ENCODE measurements at regions not wholly inside any gene's neighbourhood (a gene's known extent, or its start where the extent isn't known, plus 50 kb on each side); places are given as distances from the start of the nearest gene placed in this dataset.
"Not testable (repeated sequence)": the region's sequence is repeated elsewhere in the genome, so short reads cannot be mapped to it uniquely, and the experiment has no call there.

DNA sequence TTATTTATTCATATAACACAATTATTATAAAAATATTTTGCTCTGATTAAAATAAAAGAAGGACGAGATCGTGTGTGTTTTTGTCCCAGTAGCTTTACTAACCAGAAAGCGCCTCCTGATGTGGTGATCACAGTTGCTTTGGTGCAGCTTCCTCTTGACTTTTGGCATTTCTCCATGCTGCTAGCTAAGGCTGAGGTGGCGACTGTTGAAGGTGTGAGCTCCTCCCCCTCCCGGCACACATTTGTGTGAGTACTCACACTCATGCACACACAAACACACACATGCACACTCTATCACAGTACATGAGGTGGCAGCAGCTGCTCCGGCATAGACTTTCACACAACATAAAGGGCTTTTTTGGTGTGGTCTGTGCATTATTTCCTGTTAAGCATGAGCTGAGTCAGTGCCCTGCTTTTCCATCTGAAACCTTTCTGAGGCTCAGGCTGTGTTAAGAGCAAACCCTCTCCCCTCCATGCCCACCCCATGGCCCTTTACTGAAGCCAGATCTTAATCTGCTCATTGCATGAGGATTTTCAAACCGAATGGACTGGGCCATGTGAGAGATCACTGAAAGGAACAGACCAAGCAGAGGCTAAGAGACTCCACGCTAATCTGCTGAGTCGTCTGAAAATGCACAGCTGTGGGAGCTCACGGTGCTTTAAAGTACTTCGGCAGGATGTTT lies 53.3 kb downstream of the FOXD4L1 start:
- Mint-ChIP-seq H3K27ac (peak overlapping the region; percentile 84), H3K4me3 (peak overlapping the region; percentile 78)
- H3K9me3 Mint-ChIP-seq; H3K4me1 Mint-ChIP-seq; H3K27me3 Mint-ChIP-seq; H3K36me3 Mint-ChIP-seq (ENCODE audit: low read depth); intact Hi-C loops (cut with micrococcal nuclease): not testable (repeated sequence)
- DNase-seq, result peak; percentile 84

DNA sequence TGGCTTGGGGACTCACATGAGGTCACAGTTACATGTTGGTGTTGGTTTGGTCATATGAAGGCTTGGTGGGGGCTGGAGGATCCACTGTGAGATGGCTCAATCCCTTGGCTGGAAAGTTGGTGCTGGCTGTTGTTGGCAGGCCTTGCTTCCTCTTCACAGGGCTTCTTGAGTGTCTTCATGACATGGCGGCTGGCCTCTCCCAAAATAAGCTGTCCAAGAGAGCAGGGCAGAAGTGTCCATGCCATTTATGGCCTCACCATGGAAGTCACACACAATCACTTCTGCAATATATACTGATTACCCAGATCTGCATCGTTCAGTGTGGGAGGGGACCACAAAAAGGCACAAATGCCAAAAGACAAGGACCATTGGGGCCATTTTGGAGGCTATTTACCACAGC lies 61.4 kb downstream of the FOXD4L1 start:
- H3K4me3 Mint-ChIP-seq; H3K9me3 Mint-ChIP-seq; DNase-seq; H3K4me1 Mint-ChIP-seq; H3K27ac Mint-ChIP-seq; intact Hi-C loops (cut with micrococcal nuclease); H3K36me3 Mint-ChIP-seq (ENCODE audit: low read depth): not testable (repeated sequence)
- peaks cover 19% of the 10 kb centered on the region for H3K27me3 Mint-ChIP-seq

DNA sequence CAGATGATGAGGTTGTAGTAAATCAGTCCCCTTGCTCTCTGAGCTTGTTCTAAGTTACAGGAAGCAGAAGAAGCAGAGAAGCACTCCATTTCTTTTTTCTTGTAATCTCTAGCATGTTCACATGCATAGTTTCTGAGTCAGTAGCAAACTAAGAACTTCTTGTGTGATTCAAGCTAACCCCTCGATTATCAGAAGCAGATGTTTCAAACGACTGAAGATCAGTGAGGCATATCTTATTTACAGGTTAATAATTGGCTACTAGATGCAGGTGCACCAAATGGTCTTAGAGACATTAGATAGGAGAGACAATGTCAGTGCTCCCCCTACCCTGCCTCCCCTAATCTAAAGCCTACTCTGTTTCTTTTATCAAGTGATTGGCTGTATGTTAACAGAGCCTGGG lies 64.2 kb downstream of the FOXD4L1 start:
- H3K9me3 Mint-ChIP-seq; H3K36me3 Mint-ChIP-seq (ENCODE audit: low read depth); H3K27me3 Mint-ChIP-seq; H3K27ac Mint-ChIP-seq; H3K4me3 Mint-ChIP-seq; intact Hi-C loops (cut with micrococcal nuclease); H3K4me1 Mint-ChIP-seq; DNase-seq: not testable (repeated sequence)

DNA sequence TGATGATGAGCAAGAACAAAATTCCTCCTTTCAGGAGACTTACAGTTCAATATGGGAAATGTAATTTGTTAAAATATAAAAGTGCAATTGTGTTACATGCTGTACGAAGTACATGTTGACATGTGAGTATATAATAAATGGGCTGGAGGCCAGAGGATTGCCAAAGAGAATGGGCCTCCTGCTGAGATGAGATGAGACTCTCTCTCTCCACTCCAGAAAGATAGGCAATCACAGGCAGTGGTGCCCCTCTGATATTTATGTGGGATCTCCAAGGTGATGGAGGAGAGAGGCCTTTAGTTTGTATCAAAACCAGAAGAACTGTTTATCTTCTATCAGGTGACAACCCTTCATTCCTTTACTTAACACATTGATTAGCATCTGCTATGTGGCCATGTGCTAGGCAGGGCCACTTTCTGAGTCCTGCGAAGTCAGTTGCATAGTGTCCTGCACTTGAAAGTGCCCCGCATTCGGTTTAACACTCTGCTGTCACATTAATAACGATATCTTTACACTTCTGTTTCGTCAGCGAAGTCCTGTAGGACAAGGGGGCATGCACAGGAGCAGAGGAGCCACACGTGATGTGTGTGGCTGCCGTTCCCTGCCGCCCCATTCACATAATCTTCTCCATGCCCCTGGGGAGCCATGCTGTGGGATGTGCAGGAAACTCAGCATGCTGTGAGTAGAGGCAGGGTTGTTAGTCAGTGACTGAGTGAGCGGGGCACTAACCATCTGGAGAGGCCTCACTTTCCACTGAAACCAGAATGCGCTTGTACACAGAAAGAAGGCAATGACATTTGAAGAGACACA lies 60.2 kb upstream of the RABL2A start:
- H3K36me3 Mint-ChIP-seq (ENCODE audit: low read depth); intact Hi-C loops (cut with micrococcal nuclease); H3K27ac Mint-ChIP-seq; H3K9me3 Mint-ChIP-seq; H3K27me3 Mint-ChIP-seq; H3K4me3 Mint-ChIP-seq; H3K4me1 Mint-ChIP-seq; DNase-seq: not testable (repeated sequence)

DNA sequence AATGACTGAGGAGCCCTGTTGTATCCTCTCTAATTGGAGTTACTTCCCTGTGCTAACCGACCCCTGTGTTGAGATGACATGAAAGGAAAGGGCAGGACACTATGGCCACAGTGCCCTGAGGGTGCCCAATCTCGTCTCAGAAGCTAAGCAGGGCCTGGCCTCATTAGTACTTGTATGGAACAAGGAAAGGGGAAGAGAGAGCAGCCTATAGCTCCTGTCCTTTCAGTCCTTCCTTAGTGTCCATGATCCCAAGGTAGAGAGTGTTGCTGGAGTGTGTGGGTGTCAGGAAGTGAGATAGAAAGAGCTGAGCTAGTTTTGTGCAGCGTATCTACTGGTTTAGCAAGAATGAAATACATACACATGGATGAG lies 59.6 kb upstream of the RABL2A start:
- intact Hi-C loops (cut with micrococcal nuclease); H3K36me3 Mint-ChIP-seq (ENCODE audit: low read depth): not testable (repeated sequence)

DNA sequence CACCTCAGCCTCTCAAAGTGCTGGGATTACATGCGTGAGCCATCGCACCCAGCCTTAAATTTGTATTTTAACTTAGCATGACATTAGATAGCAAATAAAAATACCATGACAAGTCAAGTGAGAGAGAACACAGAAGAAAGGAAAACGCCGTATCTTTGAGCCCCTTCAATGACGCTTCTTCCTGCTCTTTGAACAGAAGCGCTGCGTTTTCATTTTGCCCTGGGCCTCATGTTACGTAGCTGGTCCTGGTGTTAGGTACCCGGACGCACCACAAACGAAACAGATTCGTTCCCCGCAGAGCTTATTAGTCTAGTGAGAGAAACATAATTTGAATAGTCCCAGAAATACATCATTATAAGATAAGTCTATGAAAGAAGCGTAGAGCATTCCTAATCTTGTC lies 58.8 kb upstream of the RABL2A start:
- H3K9me3 Mint-ChIP-seq; H3K4me3 Mint-ChIP-seq; H3K27me3 Mint-ChIP-seq; DNase-seq; H3K4me1 Mint-ChIP-seq; intact Hi-C loops (cut with micrococcal nuclease); H3K27ac Mint-ChIP-seq; H3K36me3 Mint-ChIP-seq (ENCODE audit: low read depth): not testable (repeated sequence)

More for the DNA sequence above, 59.6 kb upstream of the RABL2A start:
- not testable (repeated sequence) for H3K4me1 Mint-ChIP-seq, H3K9me3 Mint-ChIP-seq, H3K27ac Mint-ChIP-seq, H3K4me3 Mint-ChIP-seq, DNase-seq, H3K27me3 Mint-ChIP-seq

DNA sequence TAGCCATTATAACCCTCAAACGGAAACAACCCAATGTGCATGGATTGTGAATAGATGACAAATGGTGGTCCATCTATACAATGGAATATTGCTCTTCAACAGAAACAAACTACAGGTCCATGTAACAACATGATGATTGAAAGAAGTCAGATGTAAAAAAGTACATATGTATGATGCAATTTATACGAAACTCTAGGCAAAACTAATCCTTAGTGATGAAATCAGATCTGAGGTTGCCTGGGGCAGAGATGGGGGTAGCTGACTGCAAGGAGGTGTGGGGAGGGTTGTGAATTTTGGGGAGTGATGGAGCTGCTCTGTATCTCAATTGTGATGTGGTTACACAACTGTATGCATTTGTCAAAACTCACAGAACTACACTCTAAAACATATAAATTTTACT lies 57.0 kb upstream of the RABL2A start:
- H3K36me3 Mint-ChIP-seq (ENCODE audit: low read depth); H3K27me3 Mint-ChIP-seq; DNase-seq; H3K9me3 Mint-ChIP-seq; H3K4me1 Mint-ChIP-seq; H3K27ac Mint-ChIP-seq; intact Hi-C loops (cut with micrococcal nuclease); H3K4me3 Mint-ChIP-seq: not testable (repeated sequence)

DNA sequence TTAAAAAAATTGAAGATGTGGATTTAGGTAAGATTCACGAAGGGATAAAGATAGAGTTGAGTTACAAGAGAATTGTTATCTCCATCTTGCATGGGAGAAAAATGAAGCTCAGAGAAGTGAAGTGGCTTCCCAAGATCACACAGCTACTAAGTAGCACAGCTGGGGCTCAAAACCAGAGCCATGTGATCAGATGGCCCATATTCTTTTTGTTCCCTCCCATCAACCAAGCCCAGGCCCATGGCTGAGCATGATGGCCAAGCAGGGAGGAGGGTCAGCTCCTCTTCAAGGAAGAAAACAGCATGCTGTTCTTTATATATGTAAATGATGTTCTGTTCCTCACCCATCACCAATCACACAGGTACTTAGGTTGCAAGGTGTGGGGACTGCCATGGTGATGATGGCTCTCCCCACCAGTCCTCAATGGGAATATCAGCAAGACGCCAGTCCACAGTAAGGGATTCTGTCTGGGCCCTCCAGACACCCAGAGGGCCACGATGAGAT lies 56.5 kb upstream of the RABL2A start:
- H3K9me3 Mint-ChIP-seq; DNase-seq; H3K4me1 Mint-ChIP-seq; H3K27me3 Mint-ChIP-seq; H3K27ac Mint-ChIP-seq; intact Hi-C loops (cut with micrococcal nuclease); H3K4me3 Mint-ChIP-seq; H3K36me3 Mint-ChIP-seq (ENCODE audit: low read depth): not testable (repeated sequence)

DNA sequence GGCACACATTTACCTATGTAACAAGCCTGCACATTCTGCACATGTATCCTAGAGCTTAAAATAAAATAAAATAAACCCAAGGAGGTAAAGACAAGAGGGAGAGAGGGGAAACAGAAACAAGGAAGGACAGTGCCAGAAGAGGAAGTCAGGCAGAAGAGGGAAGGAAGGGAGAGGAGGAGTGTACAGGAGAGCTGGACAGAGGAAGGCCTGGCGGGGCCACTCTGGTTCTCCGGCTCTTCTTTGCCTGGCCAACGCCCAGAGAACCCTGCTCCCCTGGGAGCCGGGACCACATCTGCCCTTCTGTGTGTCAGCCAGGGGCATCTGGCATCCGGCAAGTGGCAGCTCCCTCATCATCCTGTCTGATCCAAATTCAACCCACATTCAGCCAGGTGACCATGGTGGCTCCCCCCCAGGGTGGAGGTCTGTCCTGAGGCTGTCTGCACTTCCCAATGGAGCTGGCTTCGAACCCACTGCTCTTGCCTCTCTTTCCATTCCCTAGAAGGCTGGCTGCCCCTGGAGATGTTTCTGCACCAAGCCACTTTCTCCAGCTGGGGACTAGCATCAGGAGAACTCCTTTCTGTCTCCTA lies 55.5 kb upstream of the RABL2A start:
- H3K4me3 Mint-ChIP-seq; H3K36me3 Mint-ChIP-seq (ENCODE audit: low read depth); intact Hi-C loops (cut with micrococcal nuclease); H3K4me1 Mint-ChIP-seq; DNase-seq; H3K27ac Mint-ChIP-seq; H3K9me3 Mint-ChIP-seq; H3K27me3 Mint-ChIP-seq: not testable (repeated sequence)

DNA sequence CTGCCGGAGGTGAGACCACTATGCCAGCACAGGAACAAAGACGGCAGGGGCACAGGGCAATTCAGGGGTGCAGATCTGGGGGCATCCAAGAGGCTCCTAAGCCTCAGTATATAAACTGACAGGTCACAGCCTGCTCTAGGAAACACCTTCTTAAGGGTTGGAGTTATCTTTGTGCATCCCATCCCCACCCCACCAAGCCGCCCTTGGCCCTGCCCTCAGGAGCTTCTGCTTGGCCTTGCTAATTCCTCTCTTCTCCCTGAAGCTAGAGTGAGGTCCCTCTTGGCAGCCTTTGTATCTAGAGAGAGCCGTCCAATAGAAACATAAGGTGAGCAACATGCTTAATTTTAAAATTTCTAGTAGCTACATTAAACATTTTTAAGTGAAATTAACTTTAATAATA lies 51.3 kb upstream of the RABL2A start:
- H3K4me3 Mint-ChIP-seq; H3K36me3 Mint-ChIP-seq (ENCODE audit: low read depth); H3K9me3 Mint-ChIP-seq; H3K4me1 Mint-ChIP-seq; intact Hi-C loops (cut with micrococcal nuclease); H3K27ac Mint-ChIP-seq; DNase-seq; H3K27me3 Mint-ChIP-seq: not testable (repeated sequence)

DNA sequence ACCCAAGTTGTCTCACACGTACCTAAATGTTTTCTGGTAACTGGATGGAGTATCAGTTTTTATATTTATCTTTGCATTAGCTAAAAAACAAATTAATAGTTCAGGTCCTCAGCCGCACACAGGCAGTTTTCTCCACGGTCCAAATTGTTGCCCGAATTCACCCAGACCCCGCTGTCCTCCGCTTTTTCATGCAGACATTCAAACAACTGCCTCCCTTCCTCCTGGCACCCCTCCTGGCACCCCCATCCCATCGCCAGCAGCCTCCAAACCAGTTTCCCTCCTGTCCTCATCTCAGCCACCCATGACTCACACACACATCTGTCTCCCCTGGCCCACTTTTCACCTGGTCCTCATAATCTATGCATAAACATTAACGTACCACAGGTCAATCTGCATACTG lies 50.7 kb upstream of the RABL2A start:
- H3K4me3 Mint-ChIP-seq; H3K9me3 Mint-ChIP-seq; H3K27me3 Mint-ChIP-seq; DNase-seq; intact Hi-C loops (cut with micrococcal nuclease); H3K4me1 Mint-ChIP-seq; H3K36me3 Mint-ChIP-seq (ENCODE audit: low read depth): not testable (repeated sequence)
- H3K27ac Mint-ChIP-seq, result peak overlapping the region; percentile 6
